Kidney glomerular epithelial cell (primary cell): ENCODE measurements at regions not wholly inside any gene's neighbourhood (a gene's known extent, or its start where the extent isn't known, plus 50 kb on each side); places are given as distances from the start of the nearest gene placed in this dataset.

Experiments
- DNase-seq: peaks from one replicate; lab custom pipeline; 2025; lab: John Stamatoyannopoulos, UW

DNA sequence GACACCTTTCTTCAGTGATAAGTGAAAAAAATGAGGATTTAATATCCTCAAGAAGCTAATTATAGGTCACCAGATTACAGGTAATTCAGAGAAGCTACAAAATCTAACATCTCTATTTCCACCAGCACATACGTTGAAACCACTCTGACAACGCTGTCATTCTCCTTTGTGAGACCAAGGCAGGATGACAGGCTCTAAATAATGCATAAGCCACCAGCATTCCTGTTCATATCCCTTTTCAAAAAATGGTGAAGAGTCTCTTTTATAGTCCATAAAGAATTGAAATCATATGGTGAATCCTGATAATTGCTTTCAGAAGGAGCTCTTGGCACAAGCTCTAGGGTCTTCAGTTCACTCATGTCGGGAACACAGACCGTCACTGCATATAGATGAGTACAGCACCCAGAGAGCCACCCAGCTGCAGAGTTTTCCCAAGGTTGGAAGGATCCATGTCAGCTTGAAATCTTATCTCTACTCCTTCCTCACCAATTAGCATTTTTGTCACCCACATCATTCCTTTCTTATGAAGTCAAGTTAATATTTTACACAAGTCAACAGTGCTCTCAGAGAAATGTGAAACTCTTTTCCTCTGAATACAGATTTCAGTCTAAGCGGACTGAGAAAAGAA is 431.4 kb downstream of the TBC1D4 start:
- peak; percentile 96 for DNase-seq

DNA sequence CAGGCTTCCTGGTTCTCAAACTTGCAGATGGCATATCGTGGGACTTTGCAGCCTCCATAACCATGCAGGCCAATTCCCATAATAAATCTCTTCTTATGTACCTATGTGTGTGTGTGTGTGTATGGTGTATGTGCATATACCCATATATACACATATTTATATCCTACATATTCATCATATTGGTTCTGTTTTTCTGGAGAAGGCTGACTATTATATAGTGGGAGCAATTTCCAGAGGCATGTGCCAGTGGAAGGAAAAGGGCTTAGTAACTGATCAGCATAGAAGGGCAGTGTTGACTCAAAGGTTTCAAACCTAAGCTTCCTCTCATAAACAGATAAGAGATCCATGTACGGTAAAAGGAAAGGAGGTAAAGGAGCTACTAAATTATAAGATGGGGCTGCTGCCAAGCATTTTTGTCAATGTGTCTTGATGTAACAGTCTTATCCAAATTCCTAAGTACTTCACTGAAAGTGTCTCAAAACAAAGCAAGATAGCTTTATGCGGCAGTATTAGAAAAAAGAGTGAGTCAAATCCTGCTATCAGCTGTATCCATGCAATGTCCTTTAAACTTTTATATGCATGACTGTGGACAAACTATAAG is 432.1 kb downstream of the TBC1D4 start:
- peak; percentile 63 for DNase-seq

DNA sequence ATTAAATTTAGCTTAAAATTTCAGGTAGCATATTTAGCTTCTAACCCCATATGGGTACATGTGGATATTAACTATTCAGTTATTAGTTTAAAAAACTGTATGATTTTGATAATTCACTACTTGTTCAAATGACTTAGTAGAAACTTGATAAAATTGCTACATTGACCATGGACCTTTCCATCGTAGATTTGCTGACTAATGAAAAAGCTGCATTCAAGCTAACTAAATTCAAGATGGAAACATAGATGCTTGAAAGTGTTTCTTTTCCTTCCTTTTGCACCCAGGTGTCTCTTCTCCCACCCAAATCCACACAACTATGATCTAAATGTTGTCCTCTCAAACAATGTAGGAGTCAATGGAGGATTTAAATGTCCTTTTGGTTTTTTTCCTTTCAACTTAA is 439.2 kb downstream of the TBC1D4 start:
- no peak for DNase-seq

DNA sequence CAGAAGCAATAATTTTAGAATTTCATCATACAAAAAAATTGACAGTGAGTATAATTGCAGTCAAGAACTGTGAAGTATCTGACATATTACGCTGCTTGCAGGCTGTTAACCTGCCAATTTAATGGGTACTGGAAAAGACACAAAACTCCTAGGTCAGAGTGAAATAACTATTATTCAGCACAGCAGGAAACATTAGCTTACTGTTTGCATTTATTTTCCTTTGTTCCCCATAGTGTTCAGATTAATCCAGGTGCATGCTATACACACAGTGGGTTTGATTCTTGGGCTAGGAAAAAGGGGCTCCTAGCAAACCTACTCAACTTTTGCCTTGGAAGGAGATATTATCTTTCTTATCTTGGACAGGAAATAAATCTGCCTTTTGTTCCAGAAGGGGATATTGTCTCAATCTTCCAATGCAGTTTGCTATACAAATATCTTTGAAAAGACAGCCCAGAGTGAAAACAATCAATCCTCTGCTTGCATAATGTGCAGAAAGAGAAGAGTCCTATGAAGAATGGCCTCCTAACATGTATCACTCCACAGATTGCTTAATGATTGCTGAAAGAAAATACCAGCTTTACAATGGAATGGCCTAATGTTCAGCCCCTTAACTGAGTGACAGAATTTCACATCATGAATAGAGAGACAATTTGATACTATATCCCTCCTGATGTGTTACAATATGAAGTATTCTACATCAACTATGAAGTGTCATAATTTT is 443.4 kb downstream of the TBC1D4 start:
- no peak for DNase-seq

DNA sequence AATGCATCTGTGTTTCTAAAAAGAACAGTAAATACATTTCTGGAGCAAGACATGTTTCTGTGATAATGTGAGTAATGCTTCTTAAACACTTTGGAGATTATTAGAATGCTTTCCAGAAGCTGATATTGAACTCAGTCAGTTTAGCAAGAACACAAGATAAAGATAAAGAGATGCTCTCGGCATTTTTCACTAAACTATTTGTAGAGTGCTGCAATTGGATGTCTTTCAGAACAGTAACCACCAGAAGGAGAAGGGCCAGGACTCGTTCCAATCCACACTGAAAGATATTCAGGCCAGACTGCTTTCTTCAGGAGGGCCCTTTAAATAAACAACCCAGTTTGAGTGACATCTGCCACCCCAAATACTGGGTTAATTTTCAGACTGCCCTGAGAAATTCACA is 456.0 kb downstream of the TBC1D4 start:
- no peak for DNase-seq

DNA sequence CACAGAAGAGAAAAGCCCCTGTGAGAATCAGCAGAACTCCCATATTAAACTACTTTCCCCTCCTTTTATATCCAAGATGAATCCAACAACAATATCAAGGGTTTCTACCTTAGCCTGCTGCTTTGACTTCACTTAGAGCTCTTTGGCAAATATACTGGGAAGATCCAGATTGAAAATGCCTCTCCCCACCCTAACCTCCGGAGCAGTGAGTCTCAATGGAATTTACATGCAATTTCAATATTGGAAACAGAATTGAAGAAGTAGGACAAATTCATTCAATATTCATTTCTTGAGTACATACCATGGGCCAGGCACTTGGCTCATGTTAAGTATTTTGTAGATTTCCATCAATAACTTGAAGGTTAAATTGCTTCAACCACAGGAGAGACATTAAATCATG is 457.4 kb downstream of the TBC1D4 start:
- no peak for DNase-seq

DNA sequence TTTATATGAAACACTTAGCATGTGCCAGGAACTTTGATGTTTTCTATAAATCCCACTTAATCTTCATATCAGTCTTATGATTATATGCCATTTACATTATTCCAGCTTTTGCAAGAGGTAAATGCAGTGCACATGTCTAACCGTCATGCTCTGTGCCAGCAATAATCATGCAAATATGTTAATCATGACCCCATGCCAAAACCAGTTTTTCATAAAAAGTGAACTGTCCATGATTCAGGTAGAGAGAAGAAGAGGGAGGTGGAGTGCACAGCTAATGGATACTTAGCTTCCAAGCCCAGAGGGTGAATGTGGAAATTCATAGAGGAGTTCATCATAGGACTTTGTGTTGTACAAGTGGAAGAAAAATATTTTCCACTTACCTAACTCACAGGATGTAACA is 458.4 kb downstream of the TBC1D4 start:
- DNase-seq: no peak

DNA sequence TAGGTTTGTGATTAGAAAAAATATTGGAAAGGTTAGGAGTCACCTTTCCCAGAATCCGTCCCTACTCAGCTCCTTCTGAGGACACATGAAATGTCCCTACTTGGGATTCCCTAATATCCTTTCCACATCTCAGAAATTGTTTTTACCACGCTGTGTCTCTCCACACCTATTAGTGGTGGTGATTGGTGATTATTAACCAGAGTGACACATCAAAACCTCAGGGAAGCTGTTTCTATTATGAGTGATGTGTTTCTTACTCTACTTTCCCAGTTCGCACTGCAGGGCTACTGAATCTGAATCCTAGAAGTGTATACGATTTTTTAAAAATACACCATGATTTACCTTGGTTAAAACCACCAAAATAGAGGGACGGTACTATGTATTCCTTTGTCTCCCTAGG is 460.8 kb downstream of the TBC1D4 start:
- DNase-seq: peak; percentile 59

DNA sequence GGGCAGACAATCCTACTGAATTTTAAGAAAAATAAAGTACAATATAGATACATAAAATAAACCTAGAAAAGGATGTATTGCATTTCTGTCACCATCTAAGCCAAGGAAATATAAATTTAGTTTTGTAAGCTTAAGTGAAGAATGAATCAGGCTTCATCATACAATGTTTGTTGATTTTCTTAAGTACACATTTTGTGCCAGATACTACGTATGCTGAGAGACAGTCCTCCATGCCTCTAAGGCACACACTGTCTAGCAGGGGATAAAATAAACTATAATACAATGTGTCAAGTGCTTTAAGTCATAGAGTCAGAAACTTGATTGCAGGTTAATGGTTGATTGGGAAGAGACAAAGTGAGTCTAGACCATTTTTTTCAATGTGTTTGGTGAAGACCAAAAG is 465.7 kb downstream of the TBC1D4 start:
- no peak for DNase-seq

DNA sequence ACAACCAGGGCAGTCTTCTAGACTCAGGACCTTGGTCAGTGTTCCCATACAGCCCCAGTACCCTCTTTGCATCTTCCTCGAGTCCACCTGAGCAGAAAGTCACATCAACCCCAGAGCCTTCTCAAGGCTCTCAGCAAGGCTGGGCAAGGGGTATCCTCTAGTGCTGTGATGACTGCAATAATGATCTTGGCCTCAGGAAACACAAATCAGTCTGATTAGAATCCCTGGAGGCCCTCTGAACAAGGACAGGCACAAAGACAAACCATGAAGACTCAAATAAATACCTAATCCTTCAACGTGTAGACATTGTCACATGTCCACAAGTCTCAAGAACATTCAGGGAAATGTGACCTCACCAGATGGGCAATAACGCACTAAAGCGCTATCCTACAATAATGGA is 468.2 kb downstream of the TBC1D4 start:
- DNase-seq: no peak

DNA sequence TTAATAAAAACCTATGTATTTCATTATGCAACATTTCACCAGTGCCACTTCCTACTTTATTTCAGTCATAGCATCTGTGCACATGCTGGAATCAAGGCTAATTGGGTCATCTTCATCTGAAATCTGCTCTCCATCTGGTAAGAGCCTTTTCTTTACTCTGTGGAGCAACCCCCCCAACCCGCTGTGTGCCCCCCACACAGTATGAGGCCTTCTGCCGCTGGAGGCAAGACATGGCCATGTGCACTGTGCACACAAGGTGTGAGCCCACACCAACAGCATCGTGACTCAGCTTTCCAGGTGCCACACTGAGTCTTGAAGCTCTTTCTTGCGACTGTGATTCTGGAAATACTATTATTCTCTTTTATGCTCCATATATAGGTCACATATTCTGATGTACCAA is 471.0 kb downstream of the TBC1D4 start:
- no peak for DNase-seq

DNA sequence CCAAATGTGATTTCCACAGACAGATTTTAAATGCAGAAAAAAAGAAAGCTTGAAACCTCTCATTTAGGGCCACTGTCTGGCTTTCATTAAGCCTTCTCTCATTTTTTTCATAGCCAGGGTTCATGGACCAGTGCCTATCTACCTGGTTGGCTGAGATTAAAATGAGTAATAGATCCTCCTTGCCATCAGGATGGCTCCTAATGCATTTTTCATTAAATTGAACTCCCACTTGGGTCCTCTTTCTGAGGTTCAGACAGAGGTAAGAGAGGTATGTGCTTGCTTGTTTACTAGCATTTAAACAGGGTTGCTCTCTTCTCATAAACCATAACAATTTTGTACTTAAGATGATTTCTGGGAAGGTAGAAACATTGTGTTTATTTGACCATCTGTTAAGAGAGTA is 473.0 kb downstream of the TBC1D4 start:
- DNase-seq: no peak

DNA sequence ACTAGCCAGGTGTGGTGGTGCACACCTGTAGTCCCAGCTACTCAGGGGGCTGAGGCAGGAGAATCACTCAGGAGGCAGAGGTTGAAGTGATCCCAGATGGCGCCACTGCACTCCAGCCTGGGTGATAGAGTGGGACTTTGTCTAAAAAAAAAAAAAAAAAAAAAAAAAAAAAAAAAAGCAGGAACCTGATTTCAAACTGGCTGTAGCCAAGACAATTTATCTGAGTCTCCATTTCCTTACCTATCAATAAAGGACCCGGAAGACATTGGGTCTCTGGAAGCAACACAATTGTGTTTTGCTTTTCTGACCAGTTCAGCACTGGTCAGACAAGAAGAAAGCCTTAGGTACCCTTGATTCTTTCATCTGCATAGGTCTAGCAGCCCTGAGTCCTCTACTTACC is 491.0 kb downstream of the TBC1D4 start:
- no peak for DNase-seq

DNA sequence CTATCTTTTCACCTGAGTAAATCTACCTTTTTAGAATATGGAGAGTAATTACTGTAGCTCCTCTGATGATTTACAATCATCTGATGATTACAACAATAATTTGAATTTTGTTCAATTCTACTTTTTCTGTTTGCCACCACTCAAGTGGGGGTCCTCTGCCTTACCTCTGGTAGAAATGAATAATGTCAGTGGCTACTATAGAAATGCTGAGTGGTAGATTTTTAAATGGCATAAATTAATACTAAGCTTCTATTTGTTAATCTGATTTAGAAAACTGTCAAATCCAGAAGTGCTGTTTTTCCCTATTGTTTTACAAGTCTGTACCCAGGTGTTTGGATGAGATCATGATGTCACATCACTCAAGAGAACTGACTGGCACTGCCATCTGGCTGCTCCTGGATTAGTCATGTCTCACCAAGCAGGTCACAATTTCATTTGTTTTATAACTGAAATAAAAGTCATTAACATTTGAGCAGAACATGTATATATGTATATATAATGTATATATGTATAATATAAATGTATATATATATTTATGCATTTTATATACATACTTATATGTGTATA is 494.8 kb downstream of the TBC1D4 start:
- DNase-seq: no peak

DNA sequence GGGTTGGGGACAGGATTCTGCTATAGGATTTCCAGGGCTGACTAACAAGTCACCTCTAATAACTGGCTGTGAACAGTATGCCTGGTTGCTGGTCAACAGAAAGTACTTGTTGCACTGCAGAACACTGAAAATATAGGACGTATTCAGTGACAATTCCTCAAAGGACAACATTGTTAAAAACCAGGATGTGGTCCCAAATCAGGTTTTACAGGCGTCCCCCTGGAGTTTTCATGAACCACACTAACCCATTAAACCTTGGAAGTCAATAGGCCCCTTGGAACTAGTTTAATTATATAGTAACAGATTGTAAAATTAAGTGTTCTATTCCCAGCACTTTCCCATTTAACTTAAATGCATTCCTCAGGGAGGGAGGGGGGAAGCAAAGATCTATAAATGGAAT is 495.4 kb downstream of the TBC1D4 start:
- no peak for DNase-seq

DNA sequence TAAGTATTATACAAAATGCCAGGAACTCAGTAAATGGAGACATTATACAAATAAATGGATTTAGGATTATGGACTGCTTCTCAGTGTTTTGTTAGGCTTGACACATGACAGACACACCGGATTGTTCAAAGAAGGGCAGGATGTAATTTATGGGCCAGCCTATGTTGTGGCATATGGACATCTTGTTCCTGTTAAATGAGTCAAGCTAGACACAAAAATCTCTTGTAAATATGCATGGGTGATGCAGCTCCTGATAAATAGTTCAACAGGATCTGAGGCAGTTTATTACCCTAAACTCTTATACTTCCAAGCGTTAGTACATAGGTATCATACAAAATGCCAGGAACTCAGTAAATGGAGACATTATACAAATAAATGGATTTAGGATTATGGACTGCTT is 502.3 kb downstream of the TBC1D4 start:
- DNase-seq: no peak

DNA sequence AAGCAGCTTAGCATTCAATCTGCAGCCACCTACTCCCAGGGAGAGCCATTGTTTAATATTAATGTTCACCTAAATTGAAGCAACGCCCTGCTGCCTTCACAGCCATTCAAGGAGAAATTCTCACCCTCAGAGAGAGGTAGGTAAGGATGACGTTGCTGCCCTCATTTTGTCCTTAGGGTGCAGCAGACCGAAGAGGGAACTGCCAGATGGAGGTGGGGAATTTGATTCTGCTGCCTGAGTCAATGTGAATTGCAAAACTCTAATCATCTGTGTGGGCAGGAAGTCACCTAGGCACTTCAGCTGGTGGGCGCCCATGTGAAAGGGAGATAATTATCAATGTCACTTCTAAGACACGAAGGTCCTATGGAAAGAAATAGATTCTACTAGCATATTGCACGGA is 503.4 kb downstream of the TBC1D4 start:
- peak; percentile 72 for DNase-seq

DNA sequence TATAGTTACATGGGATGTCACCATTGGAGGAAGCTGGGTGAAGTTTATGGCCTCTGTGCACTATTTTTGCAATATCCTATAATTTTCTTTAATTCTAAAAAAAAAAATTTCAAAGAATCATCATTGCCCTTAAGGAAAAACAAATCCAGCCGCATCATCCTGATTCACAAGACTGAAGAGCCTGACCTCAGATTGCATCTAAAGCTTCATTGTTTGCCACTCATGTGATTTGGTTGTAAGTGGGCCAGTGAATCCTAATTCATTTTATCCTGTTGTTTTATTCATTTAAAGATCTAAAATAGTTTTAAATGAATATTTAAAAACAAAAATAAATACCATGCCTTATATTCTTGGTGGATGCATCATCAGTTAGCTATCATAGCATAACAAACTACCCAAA is 504.5 kb downstream of the TBC1D4 start:
- no peak for DNase-seq

DNA sequence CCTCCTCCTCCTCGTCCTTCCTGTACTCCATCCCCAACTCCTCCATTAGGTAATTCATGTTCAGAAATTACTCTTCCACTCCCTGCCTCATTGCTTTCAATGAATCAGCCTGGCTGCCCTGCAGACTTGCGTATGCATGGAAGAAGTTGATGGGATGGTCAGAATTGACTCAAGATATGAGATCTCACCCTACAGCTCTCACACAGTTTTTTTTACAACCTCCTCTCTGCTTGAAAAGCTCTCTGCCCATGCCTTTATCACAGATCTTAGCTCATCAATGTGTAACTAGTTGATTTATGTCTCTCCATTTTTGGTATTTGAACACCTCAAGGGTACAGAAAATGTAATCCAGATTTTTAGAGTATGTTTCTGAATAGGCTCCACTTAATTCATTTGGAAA is 506.9 kb downstream of the TBC1D4 start:
- peak; percentile 57 for DNase-seq

DNA sequence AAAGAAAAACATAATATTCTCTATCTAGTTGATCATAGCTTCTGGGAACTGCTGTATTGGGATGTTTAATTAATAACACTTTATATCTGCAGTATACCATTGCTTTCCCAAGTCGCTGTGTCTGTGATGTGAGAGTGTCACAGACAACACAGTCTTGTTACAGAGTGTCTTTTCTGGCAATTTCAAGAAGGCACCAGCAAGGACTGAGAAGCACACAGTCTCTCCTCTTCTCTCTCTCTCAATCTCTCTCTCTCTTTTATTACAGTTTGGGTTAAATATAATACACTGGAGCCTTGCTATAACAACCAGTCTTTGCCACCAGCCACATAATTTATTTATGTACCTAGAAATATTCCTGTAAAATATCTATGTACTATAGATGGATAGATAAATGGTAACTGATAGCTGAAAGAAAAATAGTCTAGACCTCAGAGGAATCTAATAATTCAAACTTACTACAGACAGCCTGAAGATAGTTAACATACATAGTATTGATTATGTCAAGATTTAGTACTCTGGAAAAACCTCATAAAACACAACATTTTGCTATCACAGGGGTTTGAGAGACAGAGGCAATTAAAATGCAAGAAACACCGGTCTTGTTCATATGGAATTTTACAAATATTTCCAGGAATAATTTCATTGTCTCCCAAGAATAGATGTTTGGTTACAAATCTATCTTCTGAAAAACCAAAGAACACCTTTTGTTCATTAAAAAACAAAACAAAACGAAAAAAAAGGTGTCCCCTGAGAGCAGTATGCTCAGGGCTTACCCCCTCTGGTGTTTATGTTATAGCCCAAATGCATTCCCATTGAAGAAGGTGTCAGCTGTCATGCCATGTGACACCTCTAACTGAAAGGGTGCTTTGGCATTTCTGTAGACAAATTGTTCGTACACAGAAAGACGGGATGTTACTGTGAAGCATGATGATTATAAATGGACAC is 507.8 kb downstream of the TBC1D4 start:
- DNase-seq: no peak

DNA sequence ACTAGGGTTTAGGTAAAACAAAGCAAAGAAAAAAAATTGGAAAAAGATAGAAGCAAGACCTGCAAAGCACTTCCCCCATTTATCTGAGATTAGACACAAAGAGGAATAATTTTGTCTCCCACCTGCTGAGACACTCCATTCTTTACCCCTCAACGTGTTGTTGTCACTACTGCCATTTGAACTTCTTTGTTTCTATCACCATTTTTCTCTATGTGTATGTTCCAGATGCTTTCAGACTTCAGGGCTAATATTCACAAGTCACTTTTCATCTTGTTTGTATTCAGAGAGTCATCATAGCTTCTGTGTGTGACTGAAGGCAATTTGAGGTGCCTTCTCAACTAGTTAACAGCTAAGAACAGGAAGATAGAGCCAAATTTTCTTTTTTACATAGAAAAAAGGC is 512.5 kb downstream of the TBC1D4 start:
- DNase-seq: no peak

DNA sequence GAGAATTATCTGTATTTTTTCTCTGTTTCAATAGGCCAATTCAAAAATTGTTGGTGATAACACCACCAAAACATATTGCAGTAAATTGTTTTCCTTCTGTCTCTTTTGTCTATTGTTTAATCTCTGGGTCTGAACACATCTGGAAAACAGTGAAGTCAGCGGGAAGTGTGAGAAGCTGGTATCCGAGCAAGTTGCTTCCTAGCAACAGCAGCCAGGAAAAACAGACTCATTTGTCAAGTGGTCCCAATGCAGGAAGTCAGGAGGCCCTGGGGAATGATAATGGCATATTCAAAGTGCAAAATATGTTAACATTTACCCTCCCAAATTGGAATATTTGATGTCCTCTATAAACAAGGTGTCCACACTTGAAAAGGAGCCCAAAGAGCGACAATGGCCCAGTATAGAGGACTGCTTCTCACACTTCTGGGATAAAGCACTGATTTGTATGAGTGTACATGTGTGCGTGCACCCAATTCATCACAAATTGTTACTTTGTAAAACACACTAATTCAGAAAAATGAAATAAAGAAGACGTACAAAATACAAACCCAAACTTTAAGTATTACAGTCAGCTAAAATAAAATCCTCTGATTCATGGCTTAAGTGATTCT is 515.0 kb downstream of the TBC1D4 start:
- DNase-seq: peak; percentile 20
